PFSK-1 (cell line): ENCODE measurements at regions not wholly inside any gene's neighbourhood (a gene's known extent, or its start where the extent isn't known, plus 50 kb on each side); places are given as distances from the start of the nearest gene placed in this dataset.

ENCODE experiments used
- FOXP2 ChIP-seq: optimal IDR thresholded peaks from 2 replicates; pipeline ENCODE3; 2011; ENCODE audit warnings: borderline replicate concordance, control low read depth, inconsistent platforms; ENCODE audit not compliant: insufficient read depth; ENCODE audit errors: extremely low read length, extremely low read depth
- POLR2AphosphoS5 ChIP-seq: IDR thresholded peaks from 2 replicates; pipeline ENCODE4 v1.6.1; 2012; ENCODE audit warnings: low read depth, mild to moderate bottlenecking, control low read depth, low read length, moderate library complexity
- SIN3A ChIP-seq: IDR thresholded peaks from 2 replicates; pipeline ENCODE4 v1.6.1; 2012; ENCODE audit warnings: mild to moderate bottlenecking, low read length, moderate library complexity, borderline replicate concordance; ENCODE audit not compliant: insufficient read depth
- TAF1 ChIP-seq: IDR thresholded peaks from 2 replicates; pipeline ENCODE4 v1.6.1; 2012; ENCODE audit warnings: low read length, control low read depth, borderline replicate concordance; ENCODE audit not compliant: insufficient read depth
- TF ChIP-seq, protein P1 (sequence below), 2 experiments: IDR thresholded peaks; 2 replicates each; pipeline versions ENCODE4 v1.6.1 to v1.8.0; 2011 to 2012; ENCODE audit warnings: low read depth in 2 of 2, low read length in 2 of 2, control low read depth in 1 of 2, inconsistent platforms in 1 of 2, mild to moderate bottlenecking in 1 of 2, moderate library complexity in 1 of 2; ENCODE audit not compliant: insufficient read depth in 1 of 2

DNA sequence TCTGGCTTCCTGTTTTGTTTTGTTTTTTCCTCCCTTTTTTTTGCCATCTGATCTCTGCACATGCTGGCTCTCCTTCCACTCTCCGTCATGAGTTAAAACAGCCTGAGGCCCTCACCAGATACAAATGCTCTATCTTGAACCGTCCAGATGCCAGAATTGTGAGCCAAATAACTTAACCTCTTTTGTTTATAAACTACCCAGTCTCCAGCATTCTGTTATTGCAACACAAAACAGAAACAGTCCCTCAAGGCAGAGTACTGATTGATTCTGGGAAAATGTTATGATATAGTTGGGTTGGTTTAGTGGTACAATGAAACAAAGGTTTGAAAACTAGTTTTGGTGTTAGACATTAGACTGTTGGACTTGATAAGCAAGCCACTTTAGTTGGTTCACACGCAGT lies 1390.0 kb upstream of the RAG2 start:
- TF ChIP-seq TAF1, result no peak
- TF ChIP-seq, protein P1, sequence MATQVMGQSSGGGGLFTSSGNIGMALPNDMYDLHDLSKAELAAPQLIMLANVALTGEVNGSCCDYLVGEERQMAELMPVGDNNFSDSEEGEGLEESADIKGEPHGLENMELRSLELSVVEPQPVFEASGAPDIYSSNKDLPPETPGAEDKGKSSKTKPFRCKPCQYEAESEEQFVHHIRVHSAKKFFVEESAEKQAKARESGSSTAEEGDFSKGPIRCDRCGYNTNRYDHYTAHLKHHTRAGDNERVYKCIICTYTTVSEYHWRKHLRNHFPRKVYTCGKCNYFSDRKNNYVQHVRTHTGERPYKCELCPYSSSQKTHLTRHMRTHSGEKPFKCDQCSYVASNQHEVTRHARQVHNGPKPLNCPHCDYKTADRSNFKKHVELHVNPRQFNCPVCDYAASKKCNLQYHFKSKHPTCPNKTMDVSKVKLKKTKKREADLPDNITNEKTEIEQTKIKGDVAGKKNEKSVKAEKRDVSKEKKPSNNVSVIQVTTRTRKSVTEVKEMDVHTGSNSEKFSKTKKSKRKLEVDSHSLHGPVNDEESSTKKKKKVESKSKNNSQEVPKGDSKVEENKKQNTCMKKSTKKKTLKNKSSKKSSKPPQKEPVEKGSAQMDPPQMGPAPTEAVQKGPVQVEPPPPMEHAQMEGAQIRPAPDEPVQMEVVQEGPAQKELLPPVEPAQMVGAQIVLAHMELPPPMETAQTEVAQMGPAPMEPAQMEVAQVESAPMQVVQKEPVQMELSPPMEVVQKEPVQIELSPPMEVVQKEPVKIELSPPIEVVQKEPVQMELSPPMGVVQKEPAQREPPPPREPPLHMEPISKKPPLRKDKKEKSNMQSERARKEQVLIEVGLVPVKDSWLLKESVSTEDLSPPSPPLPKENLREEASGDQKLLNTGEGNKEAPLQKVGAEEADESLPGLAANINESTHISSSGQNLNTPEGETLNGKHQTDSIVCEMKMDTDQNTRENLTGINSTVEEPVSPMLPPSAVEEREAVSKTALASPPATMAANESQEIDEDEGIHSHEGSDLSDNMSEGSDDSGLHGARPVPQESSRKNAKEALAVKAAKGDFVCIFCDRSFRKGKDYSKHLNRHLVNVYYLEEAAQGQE (IDR thresholded peaks at IDR 0.05; ENCODE audit: insufficient read depth in 1 of 2, low read depth in 2 of 2, low read length in 2 of 2), result no peak
- no peak for TF ChIP-seq POLR2AphosphoS5
- TF ChIP-seq FOXP2, result no peak
- TF ChIP-seq SIN3A, result no peak

GRCh38 chr11:37984991-37985390 lies 1387.0 kb upstream of the RAG2 start:
- TF ChIP-seq TAF1, result no peak
- no peak for TF ChIP-seq SIN3A
- TF ChIP-seq FOXP2, result no peak
- TF ChIP-seq, protein P1 (IDR thresholded peaks at IDR 0.05; ENCODE audit: insufficient read depth in 1 of 2, low read depth in 2 of 2, low read length in 2 of 2), result no peak
- no peak for TF ChIP-seq POLR2AphosphoS5

DNA sequence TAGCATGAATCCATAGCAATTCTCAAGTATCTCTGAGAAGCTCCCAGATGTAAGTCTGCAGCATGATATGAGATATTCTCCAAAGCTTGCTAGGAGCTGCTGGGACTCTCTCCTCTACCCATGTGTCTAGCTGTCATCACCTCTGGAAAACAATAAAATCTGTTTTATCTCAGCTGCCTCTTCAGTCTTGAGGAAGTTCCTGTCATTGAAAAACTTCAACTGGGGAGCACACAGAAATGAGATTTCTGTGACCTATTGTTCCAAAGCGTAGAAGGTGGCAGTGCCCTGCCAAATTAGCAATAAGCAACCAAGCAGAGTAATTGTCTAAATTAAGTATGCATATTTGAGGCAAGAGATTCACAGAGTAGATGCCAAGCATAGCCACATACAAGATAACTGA lies 1380.6 kb upstream of the RAG2 start:
- no peak for TF ChIP-seq POLR2AphosphoS5
- peak; percentile 65; the same call in 1 of the 2 replicates for TF ChIP-seq SIN3A

DNA sequence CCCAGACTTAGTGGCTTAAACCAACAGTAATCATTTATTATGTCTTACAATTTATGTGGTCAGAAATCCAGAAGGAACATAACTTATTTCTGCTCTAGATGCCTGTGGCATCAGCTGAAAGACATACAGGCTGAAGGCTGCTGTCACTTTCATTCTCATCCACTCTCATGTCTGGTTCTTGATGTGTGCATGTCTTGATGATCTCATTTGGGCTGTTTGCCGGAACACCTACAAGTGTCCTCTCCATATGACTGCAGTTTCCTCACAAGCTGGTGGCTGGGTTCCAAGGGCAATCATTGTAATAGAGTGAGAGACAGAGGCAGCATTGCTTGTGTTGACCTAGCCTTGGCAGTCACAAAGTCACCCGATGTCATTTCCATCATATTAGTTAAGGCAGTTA lies 1375.9 kb upstream of the RAG2 start:
- no peak for TF ChIP-seq SIN3A
- no peak for TF ChIP-seq TAF1
- TF ChIP-seq, protein P1 (IDR thresholded peaks at IDR 0.05; ENCODE audit: insufficient read depth in 1 of 2, low read depth in 2 of 2, low read length in 2 of 2), result no peak
- no peak for TF ChIP-seq FOXP2
- no peak for TF ChIP-seq POLR2AphosphoS5

DNA sequence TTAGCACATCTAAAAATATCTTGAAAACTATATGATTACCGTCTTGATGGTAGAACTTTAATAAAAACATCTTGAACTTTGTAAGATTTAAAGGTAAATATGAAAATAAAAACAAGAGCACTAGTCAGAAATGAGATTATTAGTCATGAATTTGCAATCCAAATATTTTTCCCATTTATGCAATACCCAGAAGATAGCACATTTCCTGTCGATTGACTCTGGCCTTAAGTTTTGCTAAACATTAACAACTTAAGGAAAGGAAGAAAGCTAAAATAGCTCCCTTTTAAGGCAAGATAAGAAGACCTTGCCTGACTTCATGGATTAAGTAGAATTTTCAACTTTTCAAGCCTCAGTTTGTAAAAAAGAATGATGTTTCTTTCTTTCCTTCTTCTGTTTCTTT lies 1374.7 kb upstream of the RAG2 start:
- TF ChIP-seq SIN3A (no peak), FOXP2 (no peak), TAF1 (no peak), POLR2AphosphoS5 (no peak)
- TF ChIP-seq, protein P1 (IDR thresholded peaks at IDR 0.05; ENCODE audit: insufficient read depth in 1 of 2, low read depth in 2 of 2, low read length in 2 of 2), result no peak
